DMS153 treated with DMSO at 0.1 percent for 48 hours (cell line): ENCODE measurements at regions not wholly inside any gene's neighbourhood (a gene's known extent, or its start where the extent isn't known, plus 50 kb on each side); places are given as distances from the start of the nearest gene placed in this dataset.

Experiments used
- DNase-seq: peaks from one replicate; lab custom pipeline; 2025; ENCODE audit not compliant: unreplicated experiment; lab: John Stamatoyannopoulos, UW

- no peak for DNase-seq
These were observed 62.2 kb upstream of the WSCD2 start for GRCh38 chr12:108066583-108067577.

GRCh38 chr12:108069651-108070165 is 59.4 kb upstream of the WSCD2 start:
- DNase-seq: no peak

- DNase-seq: no peak
These were observed 53.5 kb upstream of the WSCD2 start for GRCh38 chr12:108075561-108075960.

- DNase-seq: no peak
These were observed 52.5 kb upstream of the WSCD2 start for GRCh38 chr12:108076556-108076955.

GRCh38 chr12:108078428-108078827 is 50.7 kb upstream of the WSCD2 start:
- no peak for DNase-seq
